C1 segment of cervical spinal cord (tissue), 14 donors: ENCODE measurements at regions not wholly inside any gene's neighbourhood (a gene's known extent, or its start where the extent isn't known, plus 50 kb on each side); places are given as distances from the start of the nearest gene placed in this dataset.
"Not testable (repeated sequence)": the region's sequence is repeated elsewhere in the genome, so short reads cannot be mapped to it uniquely, and the experiment has no call there.

Experiments used
- DNase-seq, 14 donors: peaks; one replicate each; lab custom pipeline; 2025; lab: John Stamatoyannopoulos, UW

DNA sequence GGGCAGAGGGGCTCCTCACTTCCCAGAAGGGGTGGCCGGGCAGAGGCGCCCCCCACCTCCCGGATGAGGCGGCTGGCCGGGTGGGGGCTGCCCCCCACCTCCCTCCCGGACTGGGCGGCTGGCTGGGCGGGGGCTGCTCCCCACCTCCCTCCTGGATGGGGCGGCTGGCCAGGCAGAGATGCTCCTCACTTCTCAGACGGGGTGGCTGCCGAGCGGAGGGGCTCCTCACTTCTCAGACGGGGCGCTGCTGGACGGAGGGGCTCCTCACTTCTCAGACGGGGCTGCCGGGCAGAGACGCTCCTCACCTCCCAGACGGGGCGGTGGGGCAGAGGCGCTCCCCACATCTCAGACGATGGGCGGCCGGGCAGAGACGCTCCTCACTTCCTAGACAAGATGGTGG lies 573.3 kb downstream of the C6orf118 start:
- DNase-seq: not testable (repeated sequence)

GRCh38 chr6:164731539-164731938 lies 577.9 kb downstream of the C6orf118 start:
- no peak for DNase-seq

GRCh38 chr6:164721460-164721859 lies 587.9 kb downstream of the C6orf118 start:
- no peak for DNase-seq

GRCh38 chr6:164700497-164700896 lies 608.9 kb downstream of the C6orf118 start:
- DNase-seq: no peak

DNA sequence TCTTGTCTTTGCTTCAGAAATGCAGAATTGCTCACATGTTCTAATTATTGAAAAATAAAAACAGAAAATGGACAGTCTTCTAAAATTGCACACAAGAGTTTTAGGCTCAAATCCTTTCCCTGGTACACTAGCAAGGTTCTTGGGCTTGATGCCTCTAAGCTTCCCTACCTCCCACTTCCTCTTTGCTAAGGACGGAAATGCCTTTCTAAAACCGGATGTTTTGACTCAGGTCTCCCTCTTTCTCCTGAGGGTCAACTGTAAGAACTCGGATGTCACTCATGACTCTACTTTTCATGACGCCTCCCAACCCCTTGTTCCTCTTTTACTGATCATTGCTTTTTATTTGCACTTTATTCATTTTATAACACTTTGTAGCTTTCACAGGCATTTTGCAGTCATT lies 613.5 kb downstream of the C6orf118 start:
- DNase-seq: no peak

DNA sequence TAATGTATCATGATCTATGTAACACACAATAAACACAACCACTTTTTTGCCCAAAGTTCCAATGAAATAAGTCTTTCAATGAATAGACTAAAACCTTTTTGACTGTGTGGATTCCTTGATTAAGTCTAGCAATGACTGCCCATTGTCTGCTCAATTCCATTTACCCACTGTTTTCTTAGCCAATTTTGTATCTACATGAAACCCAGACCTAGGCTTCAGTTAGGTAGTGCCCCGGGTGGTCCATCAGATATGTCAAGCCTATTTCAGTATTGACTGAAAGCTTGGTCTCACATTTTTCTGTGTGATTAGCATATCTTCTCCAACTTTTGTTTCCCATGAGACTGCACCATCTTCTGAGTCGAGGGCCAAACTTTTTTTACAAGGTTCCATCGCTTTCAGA lies 615.0 kb downstream of the C6orf118 start:
- peak in 1 of 14 donors; percentile 29 for DNase-seq

- DNase-seq: peak in 11 of 14 donors; percentile 8 to 57 (median 32)
Observed at GRCh38 chr6:164693944-164694343, 615.5 kb downstream of the C6orf118 start.

GRCh38 chr6:164692772-164693510 lies 616.5 kb downstream of the C6orf118 start:
- DNase-seq: no peak

- DNase-seq: peak in 1 of 14 donors; percentile 3
Observed at GRCh38 chr6:164690702-164691500, 618.5 kb downstream of the C6orf118 start.

DNA sequence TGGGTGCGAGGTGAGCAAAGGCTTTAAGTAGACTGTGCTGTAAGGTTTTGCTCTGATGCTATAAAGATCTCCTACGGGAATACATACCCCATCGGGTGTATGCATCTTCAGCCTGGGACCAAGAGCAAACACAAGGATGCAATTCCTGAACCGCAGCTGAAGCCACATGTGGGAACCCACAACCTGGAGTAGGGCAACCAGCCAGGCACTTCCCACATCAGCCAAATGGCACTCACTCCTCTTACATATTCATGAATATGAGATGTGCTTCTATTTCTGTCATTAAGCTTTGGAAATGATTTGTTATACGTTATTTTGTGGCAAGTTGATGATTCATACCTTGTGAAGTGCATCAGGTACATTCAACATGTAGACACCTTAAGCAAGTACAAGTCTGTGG lies 619.2 kb downstream of the C6orf118 start:
- no peak for DNase-seq

- no peak for DNase-seq
Observed at GRCh38 chr6:164665328-164665727, 644.1 kb downstream of the C6orf118 start.

DNA sequence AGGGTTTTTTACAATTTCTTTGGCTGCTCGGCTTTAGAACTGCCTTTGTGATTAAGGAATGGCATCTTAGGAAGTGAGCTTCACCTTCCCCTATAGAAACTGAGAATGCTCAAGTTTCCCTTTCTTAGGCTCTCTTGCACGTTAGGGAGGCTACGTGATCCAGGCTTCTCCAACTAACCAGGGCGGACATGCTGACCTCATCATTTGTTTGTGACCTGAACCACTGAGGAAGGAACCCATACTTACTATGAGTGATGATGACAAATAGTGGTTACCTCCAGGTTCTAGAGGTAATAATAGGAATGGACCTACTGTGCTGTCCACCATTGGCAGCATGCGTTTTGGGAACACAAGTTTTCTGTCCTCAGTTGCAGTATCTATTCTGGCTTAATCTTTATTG lies 645.8 kb downstream of the C6orf118 start:
- DNase-seq: no peak

DNA sequence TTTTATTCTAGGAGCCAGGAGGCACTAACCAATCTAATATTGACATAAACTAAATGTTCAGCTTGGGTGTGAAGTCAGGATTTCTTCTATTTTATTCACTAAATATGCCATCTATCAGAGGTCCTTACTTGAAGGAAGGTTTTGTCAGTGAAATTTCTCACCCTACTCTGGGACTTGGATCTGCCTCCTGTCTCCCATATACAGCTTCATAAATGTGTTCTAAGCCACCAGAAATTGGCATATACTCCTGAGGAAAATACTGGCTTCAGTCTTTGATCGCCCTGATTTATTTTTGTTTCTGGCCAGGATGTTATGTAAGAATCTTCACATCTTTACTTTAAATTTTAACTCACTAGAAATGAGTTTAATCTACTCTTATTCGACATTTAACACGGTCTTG lies 647.7 kb downstream of the C6orf118 start:
- DNase-seq: no peak

DNA sequence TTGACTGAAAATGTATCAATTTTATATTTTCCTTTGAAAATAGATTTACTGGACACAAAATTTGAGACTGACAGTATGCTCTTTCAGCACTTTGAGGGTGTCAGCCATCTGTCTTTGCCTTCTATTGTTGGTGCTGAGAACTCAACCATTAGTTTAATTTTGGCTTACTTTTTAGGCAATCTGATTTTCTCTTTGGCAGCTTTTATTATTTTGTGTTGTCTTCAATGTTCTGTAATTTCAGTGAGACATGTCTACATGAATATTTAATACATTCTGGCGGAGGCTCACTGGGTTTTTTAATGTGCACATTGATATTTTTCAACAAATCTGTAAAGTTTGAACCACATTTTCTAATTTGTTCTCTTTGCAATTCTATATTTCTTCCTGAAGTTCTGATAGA lies 648.6 kb downstream of the C6orf118 start:
- DNase-seq: no peak

DNA sequence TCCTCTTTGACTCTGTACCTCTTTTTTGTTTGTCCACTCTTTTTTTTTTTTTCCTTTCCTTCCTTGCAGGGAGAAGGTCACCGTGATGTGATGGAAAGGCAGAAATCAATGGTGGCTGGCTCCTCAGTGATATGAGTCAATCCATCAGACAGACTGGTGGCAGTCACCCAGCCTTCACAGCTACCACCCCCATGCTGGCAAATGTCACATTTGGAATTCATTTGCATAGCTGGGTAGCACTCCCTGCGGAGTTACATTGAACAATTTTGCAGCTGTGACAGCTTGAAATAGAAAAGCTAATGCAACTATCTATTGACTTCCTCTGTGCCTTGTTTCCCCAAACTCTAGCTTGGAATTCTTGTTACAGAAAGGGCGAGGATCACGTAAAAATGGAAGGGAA lies 668.4 kb downstream of the C6orf118 start:
- peak in 3 of 14 donors; percentile 1 to 6 (median 5) for DNase-seq

DNA sequence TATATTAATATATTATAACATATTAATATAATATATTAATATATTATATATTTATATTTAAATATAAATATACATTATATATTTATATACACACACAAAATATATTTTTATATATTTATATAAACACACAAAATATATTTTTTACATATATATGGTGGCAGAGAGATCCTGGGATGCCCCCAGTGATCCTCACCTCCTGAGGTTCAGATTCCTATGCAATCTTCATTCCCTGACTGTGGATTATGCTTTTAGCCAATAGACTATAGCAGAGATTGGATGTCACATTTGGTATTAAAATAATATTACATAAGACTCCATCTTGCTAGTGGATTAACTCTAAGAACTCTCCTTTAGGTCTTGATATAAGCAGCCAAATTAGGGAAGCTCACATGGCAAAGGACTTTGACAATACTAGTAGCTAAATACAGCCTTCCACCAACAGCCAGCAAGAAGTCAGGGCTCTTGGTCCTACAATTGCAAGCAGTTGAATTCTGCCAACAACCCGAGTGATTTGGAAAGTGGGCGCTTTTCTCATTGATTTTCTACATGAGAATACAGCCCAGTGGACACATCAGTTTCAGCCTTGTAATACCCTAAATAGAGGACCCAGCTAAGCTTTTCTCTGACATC lies 681.0 kb downstream of the C6orf118 start:
- no peak for DNase-seq

- no peak for DNase-seq
Observed at GRCh38 chr6:164616917-164617524, 692.4 kb downstream of the C6orf118 start.

- DNase-seq: no peak
Observed at GRCh38 chr6:164612751-164613150, 696.7 kb downstream of the C6orf118 start.

DNA sequence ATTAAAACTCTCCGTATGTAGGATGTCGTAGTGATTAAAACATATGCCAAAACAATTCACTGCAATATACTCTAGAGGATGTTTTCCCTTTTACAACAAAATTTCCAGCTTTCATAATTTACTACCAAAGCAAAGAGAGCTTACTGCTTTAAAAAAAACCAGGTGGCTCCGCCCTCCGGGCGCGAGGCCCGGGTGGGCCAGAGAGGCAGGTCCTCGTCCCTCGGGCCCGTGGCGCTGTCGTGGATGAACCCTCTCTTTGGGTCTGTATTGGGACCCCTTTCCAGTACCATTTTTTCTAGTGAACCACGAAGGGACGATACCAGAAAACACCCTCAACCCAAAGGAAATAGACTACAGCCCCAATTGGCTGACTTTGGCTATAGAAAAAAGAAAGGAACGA lies 698.5 kb downstream of the C6orf118 start:
- not testable (repeated sequence) for DNase-seq

DNA sequence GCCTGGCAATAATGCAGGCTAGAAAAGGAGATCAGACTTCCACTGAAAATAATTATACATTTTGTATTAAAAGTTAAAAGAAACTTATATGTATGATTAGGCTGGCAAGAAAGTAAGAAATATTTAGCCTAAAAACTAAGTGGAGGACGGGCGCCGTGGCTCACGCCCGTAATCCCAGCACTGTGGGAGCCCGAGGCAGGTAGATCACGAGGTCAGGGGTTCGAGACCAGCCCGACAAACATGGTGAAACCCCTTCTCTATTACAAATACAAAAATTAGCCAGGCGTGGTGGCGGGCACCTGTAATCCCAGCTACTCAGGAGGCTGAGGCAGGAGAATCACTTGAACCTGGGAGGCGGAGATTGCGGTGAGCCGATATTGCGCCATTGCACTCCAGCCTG lies 707.0 kb downstream of the C6orf118 start:
- DNase-seq: not testable (repeated sequence)

DNA sequence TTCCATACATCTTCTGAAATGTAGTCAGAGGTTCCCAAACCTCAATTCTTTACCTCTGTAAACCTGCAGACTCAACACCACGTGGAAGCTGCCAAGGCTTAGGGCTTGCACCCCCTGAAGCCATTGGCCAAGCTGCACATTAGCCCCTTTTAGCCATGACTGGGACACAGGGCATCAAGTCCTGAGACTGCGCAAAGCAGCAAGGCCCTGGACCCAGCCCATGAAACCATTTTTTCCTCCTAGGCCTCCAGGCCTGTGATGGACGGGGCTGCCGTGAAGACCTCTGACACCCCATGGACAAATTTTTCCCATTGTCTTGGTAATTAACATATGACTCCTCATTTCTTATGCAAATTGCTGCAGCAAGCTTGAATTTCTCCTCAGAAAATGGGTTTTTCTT lies 727.8 kb downstream of the C6orf118 start:
- DNase-seq: no peak

DNA sequence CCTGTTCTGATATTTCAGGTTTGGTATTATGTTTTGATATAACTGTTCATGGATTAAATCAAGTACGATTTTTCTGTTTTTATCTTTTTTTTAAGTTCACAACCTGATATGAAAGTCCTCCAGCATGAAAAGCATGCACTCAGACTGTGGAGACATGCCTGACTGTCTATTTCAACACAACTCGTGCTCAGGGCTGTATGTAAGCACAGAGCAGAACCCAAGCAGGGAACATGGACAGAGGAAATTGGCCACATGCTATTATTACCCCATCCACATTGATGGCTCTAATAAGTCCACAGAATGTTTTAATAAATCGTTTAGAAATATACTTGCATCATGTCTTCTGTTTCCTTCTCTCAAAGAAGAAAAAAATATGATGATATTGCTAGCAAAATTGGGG lies 730.4 kb downstream of the C6orf118 start:
- no peak for DNase-seq
